K562 (cell line): ENCODE measurements at regions not wholly inside any gene's neighbourhood (a gene's known extent, or its start where the extent isn't known, plus 50 kb on each side); places are given as distances from the start of the nearest gene placed in this dataset.

ENCODE experiments used
- ATAC-seq: fragments of 200-7000 bp; cut with Tn5 transposase; 3 replicates; pipeline ENCODE4 v1.9.1; 2020; ENCODE audit warnings: moderate library complexity
- BruUV-seq: library from RNA; stranded (reverse); fragments of 400-500 nt; replicated peaks from 2 replicates; lab custom pipeline; 2021; lab: Mats Ljungman, UMichigan
- CTCF ChIA-PET: fragments of 300-600 bp; formaldehyde crosslinking; extraction: SDS; loops from one replicate; lab custom pipeline; 2021; ENCODE audit warnings: low intra/inter-chr PET ratio; lab: Yijun Ruan, JAX
- POLR2A ChIA-PET: fragments of 300-600, 350-650 bp; sonication (Branson Sonifier 250); formaldehyde crosslinking; extraction: SDS; loops from one replicate; lab custom pipeline; 2021; ENCODE audit warnings: antibody characterized with exemption, inconsistent platforms; lab: Yijun Ruan, JAX
- DNase-seq, 4 experiments: peaks; one replicate each; pipeline versions ENCODE4 v3.0.0 to v3.0.0-alpha.2; 2011 to 2018; ENCODE audit warnings: low spot score in 3 of 4, mixed read lengths in 3 of 4; ENCODE audit errors: extremely low read depth in 1 of 4
- FAIRE-seq: peaks from 2 replicates; lab custom pipeline; 2011; peaks lifted over from hg19 to GRCh38; lab: Jason Lieb, UNC
- H2AFZ ChIP-seq: 2 replicates; pipeline ENCODE4 v1.6.0; 2011; ENCODE audit warnings: low read depth, low read length, control low read depth, inconsistent platforms
- H3K27ac ChIP-seq: fragments of 200-600 bp; 3 replicates; pipeline ENCODE4 v1.8.0; 2011; ENCODE audit warnings: low read depth, mild to moderate bottlenecking, control low read depth, inconsistent platforms, low read length, moderate library complexity, mixed read lengths; ENCODE audit errors: extremely low read depth
- H3K27me3 ChIP-seq, 2 experiments: fragments of 300-600 bp in 1 of 2; 2 replicates in 1 of 2; 3 replicates in 1 of 2; pipeline versions ENCODE4 v1.6.0 to v1.8.0; 2011; ENCODE audit warnings: inconsistent platforms in 2 of 2, low read length in 2 of 2, mild to moderate bottlenecking in 1 of 2, mixed read lengths in 1 of 2, moderate library complexity in 1 of 2; ENCODE audit not compliant: control insufficient read depth in 2 of 2, insufficient read depth in 2 of 2
- H3K36me3 ChIP-seq: fragments of 300-600 bp; 3 replicates; pipeline ENCODE4 v1.8.0; 2011; ENCODE audit warnings: mild to moderate bottlenecking, low read length, inconsistent platforms; ENCODE audit not compliant: control insufficient read depth, insufficient read depth
- H3K4me1 ChIP-seq, 2 experiments: fragments of 200-600 bp in 1 of 2; replicated peaks in 1 of 2; 2 replicates in 1 of 2; 3 replicates in 1 of 2; pipeline versions ENCODE4 v1.5.1 to v1.8.0; 2011; ENCODE audit warnings: inconsistent platforms in 2 of 2, low read length in 2 of 2, mild to moderate bottlenecking in 1 of 2, mixed read lengths in 1 of 2, moderate library complexity in 1 of 2; ENCODE audit not compliant: control insufficient read depth in 2 of 2, insufficient read depth in 2 of 2
- H3K4me2 ChIP-seq: 2 replicates; pipeline ENCODE4 v1.6.1; 2011; ENCODE audit warnings: low read length, control low read depth, inconsistent platforms, mixed read lengths; ENCODE audit not compliant: insufficient read depth
- H3K4me3 ChIP-seq: fragments of 200-600 bp; sonication (generic), shearing (Covaris generic); 2 replicates; pipeline ENCODE4 v1.5.1; 2016; ENCODE audit warnings: control low read depth, inconsistent platforms
- H3K79me2 ChIP-seq: fragments of 200-600 bp; 3 replicates; pipeline ENCODE4 v1.8.0; 2011; ENCODE audit warnings: low read length, inconsistent platforms; ENCODE audit not compliant: control insufficient read depth, insufficient read depth
- H3K9ac ChIP-seq, 2 experiments: 2 replicates each; pipeline versions ENCODE4 v1.6.0 to v1.6.1; 2011; ENCODE audit warnings: low read depth in 2 of 2, low read length in 2 of 2, control low read depth in 1 of 2, inconsistent platforms in 1 of 2, mild to moderate bottlenecking in 1 of 2, mixed read lengths in 1 of 2; ENCODE audit not compliant: insufficient read depth in 1 of 2
- H3K9me1 ChIP-seq: one replicate; pipeline ENCODE4 v1.6.0; 2011; ENCODE audit warnings: inconsistent platforms, mild to moderate bottlenecking, low read length, moderate library complexity; ENCODE audit not compliant: control insufficient read depth, insufficient read depth
- H3K9me3 ChIP-seq: replicated peaks from 2 replicates; pipeline ENCODE4 v1.5.1; 2011; ENCODE audit warnings: low read depth, low read length, inconsistent platforms; ENCODE audit not compliant: control insufficient read depth, insufficient read depth
- H4K20me1 ChIP-seq: replicated peaks from 2 replicates; pipeline ENCODE4 v1.6.1; 2011; ENCODE audit warnings: low read length, inconsistent platforms, mixed read lengths; ENCODE audit not compliant: control insufficient read depth, insufficient read depth
- NFIC ChIP-seq: fragments of 450-650 bp; IDR thresholded peaks from 2 replicates; pipeline ENCODE4 v1.6.1; 2017; ENCODE audit warnings: mild to moderate bottlenecking, inconsistent platforms
- RBFOX2 ChIP-seq: fragments of 200-400 bp; formaldehyde crosslinking; IDR thresholded peaks from 2 replicates; pipeline ENCODE4 v1.6.1; 2017; ENCODE audit warnings: low read depth, mild to moderate bottlenecking, low read length, moderate library complexity
- RFX1 ChIP-seq: fragments of 450-650 bp; IDR thresholded peaks from 2 replicates; pipeline ENCODE4 v1.6.1; 2016; ENCODE audit warnings: mild to moderate bottlenecking, moderate library complexity
- TEAD2 ChIP-seq: fragments of 450-650 bp; IDR thresholded peaks from 2 replicates; pipeline ENCODE4 v1.6.1; 2016; ENCODE audit warnings: missing genetic modification characterization, control low read depth, missing compliant biosample characterization
- ZFP1 ChIP-seq: fragments of 450-650 bp; formaldehyde crosslinking; IDR thresholded peaks from 2 replicates; pipeline ENCODE4 v1.4.0; 2020; ENCODE audit warnings: mild to moderate bottlenecking, mixed read lengths
- WGBS: fragments of 100-300 bp; shearing (Covaris generic); methylation state at CpG from one replicate; pipeline ENCODE4 v1.1.6; 2016; ENCODE audit warnings: low coverage, mixed read lengths; ENCODE audit not compliant: insufficient coverage; ENCODE audit errors: missing lambda C conversion rate; 5-methylcytosine and 5-hydroxymethylcytosine counted together
- in situ Hi-C: fragments of 300-500 bp; cut with MboI; formaldehyde crosslinking; loops from 4 replicates; pipeline ENCODE4 v1.15.0; 2018; ENCODE audit warnings: inconsistent platforms, mixed read lengths
- intact Hi-C: fragments of 100-400 bp; cut with micrococcal nuclease; formaldehyde crosslinking; loops from 2 replicates; pipeline ENCODE4 v1.14.2; 2022
- TF ChIP-seq, protein P1 (sequence below): sonication (generic); formaldehyde crosslinking; IDR thresholded peaks from 2 replicates; pipeline ENCODE4 v1.8.1; 2023; ENCODE audit warnings: missing genetic modification reagents, mild to moderate bottlenecking, borderline replicate concordance
- TF ChIP-seq, protein P2 (sequence below): fragments of 150-350 bp; IDR thresholded peaks from 2 replicates; pipeline ENCODE4 v1.6.1; 2014; ENCODE audit warnings: low read depth, mild to moderate bottlenecking, low read length, borderline replicate concordance

GRCh38 chr13:97122381-97122996 lies 99.6 kb upstream of the MBNL2 start:
- intact Hi-C loops (no loop called here), in situ Hi-C loops (no loop called here)
- H3K27ac ChIP-seq = no peak overlapping the region
- H3K4me2 ChIP-seq = no peak overlapping the region
- no peak overlapping the region for H2AFZ ChIP-seq
- H3K4me3 ChIP-seq = no peak overlapping the region
- no peaks in the 10 kb centered on the region for H3K9me1 ChIP-seq
- FAIRE-seq (no peak), DNase-seq (no peak), ATAC-seq (no peak)
- no peaks in the 10 kb centered on the region for H3K9me3 ChIP-seq
- ChIA-PET POLR2A (no interaction called here), CTCF (no interaction called here)
- no peaks in the 10 kb centered on the region; a peak in 2 of 5 replicates for H3K4me1 ChIP-seq
- H3K36me3 ChIP-seq = no peaks in the 10 kb centered on the region
- H3K9ac ChIP-seq = no peak overlapping the region
- WGBS = 1% methylated on average over 4 of the region's 4 CpGs
- no peaks in the 10 kb centered on the region for H4K20me1 ChIP-seq
- BruUV-seq = no TSS peak
- TF ChIP-seq TEAD2 (tag) = no peak
- no peak for TF ChIP-seq RFX1
- no peak for TF ChIP-seq RBFOX2
- TF ChIP-seq, protein P1, sequence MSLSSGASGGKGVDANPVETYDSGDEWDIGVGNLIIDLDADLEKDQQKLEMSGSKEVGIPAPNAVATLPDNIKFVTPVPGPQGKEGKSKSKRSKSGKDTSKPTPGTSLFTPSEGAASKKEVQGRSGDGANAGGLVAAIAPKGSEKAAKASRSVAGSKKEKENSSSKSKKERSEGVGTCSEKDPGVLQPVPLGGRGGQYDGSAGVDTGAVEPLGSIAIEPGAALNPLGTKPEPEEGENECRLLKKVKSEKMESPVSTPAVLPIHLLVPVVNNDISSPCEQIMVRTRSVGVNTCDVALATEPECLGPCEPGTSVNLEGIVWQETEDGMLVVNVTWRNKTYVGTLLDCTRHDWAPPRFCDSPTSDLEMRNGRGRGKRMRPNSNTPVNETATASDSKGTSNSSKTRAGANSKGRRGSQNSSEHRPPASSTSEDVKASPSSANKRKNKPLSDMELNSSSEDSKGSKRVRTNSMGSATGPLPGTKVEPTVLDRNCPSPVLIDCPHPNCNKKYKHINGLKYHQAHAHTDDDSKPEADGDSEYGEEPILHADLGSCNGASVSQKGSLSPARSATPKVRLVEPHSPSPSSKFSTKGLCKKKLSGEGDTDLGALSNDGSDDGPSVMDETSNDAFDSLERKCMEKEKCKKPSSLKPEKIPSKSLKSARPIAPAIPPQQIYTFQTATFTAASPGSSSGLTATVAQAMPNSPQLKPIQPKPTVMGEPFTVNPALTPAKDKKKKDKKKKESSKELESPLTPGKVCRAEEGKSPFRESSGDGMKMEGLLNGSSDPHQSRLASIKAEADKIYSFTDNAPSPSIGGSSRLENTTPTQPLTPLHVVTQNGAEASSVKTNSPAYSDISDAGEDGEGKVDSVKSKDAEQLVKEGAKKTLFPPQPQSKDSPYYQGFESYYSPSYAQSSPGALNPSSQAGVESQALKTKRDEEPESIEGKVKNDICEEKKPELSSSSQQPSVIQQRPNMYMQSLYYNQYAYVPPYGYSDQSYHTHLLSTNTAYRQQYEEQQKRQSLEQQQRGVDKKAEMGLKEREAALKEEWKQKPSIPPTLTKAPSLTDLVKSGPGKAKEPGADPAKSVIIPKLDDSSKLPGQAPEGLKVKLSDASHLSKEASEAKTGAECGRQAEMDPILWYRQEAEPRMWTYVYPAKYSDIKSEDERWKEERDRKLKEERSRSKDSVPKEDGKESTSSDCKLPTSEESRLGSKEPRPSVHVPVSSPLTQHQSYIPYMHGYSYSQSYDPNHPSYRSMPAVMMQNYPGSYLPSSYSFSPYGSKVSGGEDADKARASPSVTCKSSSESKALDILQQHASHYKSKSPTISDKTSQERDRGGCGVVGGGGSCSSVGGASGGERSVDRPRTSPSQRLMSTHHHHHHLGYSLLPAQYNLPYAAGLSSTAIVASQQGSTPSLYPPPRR = no peak
- TF ChIP-seq, protein P2, sequence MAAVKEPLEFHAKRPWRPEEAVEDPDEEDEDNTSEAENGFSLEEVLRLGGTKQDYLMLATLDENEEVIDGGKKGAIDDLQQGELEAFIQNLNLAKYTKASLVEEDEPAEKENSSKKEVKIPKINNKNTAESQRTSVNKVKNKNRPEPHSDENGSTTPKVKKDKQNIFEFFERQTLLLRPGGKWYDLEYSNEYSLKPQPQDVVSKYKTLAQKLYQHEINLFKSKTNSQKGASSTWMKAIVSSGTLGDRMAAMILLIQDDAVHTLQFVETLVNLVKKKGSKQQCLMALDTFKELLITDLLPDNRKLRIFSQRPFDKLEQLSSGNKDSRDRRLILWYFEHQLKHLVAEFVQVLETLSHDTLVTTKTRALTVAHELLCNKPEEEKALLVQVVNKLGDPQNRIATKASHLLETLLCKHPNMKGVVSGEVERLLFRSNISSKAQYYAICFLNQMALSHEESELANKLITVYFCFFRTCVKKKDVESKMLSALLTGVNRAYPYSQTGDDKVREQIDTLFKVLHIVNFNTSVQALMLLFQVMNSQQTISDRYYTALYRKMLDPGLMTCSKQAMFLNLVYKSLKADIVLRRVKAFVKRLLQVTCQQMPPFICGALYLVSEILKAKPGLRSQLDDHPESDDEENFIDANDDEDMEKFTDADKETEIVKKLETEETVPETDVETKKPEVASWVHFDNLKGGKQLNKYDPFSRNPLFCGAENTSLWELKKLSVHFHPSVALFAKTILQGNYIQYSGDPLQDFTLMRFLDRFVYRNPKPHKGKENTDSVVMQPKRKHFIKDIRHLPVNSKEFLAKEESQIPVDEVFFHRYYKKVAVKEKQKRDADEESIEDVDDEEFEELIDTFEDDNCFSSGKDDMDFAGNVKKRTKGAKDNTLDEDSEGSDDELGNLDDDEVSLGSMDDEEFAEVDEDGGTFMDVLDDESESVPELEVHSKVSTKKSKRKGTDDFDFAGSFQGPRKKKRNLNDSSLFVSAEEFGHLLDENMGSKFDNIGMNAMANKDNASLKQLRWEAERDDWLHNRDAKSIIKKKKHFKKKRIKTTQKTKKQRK = no peak
- no peak for TF ChIP-seq ZFP1 (CRISPR knock-in tag)
- peak; percentile 23; the same call in 1 of the 2 replicates for TF ChIP-seq NFIC
- peaks cover 0 to 5% of the 10 kb centered on the region in 2 experiments; a peak in 1 of 5 replicates for H3K27me3 ChIP-seq
- H3K79me2 ChIP-seq = no peaks in the 10 kb centered on the region
